Naive thymus-derived CD8-positive, alpha-beta T cell (primary cell): ENCODE measurements at regions not wholly inside any gene's neighbourhood (a gene's known extent, or its start where the extent isn't known, plus 50 kb on each side); places are given as distances from the start of the nearest gene placed in this dataset.

Experiments
- ATAC-seq, 2 donors: fragments of 150-1000 bp; cut with Tn5 transposase in 1 of 2; sonication (Bioruptor Pico), chemical (Tn5 transposase) in 1 of 2; 1 replicate in 1 of 2; 2 replicates in 1 of 2; pipeline ENCODE4 v1.10.0; 2021; ENCODE audit warnings: mild to moderate bottlenecking in 2 of 2, moderate library complexity in 2 of 2
- POLR2A ChIA-PET: fragments of 350-600 bp; sonication (Branson Sonifier 250); formaldehyde crosslinking; loops from one replicate; lab custom pipeline; 2021; ENCODE audit warnings: antibody characterized with exemption; lab: Charles Lee
- DNase-seq, 10 donors: peaks; one replicate each; pipeline versions ENCODE4 v3.0.0 to v3.0.0-alpha.2; 2020 to 2022
- H3K27ac Mint-ChIP-seq, 10 donors: one replicate each; pipeline ENCODE4 v1.8.0; 2020 to 2022; ENCODE audit warnings: mild to moderate bottlenecking in 10 of 10, mixed read lengths in 10 of 10, moderate library complexity in 4 of 10, inconsistent platforms in 1 of 10
- H3K27me3 Mint-ChIP-seq, 5 donors: one replicate each; pipeline ENCODE4 v1.8.0; 2021 to 2022; ENCODE audit warnings: mixed read lengths in 5 of 5
- H3K36me3 Mint-ChIP-seq, 3 donors: one replicate each; pipeline ENCODE4 v1.8.0; 2020 to 2022; ENCODE audit warnings: mixed read lengths in 3 of 3, mild to moderate bottlenecking in 2 of 3, inconsistent platforms in 1 of 3
- H3K4me1 Mint-ChIP-seq, 4 donors: one replicate each; pipeline ENCODE4 v1.8.0; 2021 to 2022; ENCODE audit warnings: mixed read lengths in 4 of 4
- H3K4me3 Mint-ChIP-seq, 10 donors: one replicate each; pipeline ENCODE4 v1.8.0; 2020 to 2022; ENCODE audit warnings: mild to moderate bottlenecking in 10 of 10, mixed read lengths in 10 of 10, moderate library complexity in 6 of 10, inconsistent platforms in 1 of 10
- H3K9me3 Mint-ChIP-seq, 9 donors: one replicate each; pipeline ENCODE4 v1.8.0; 2020 to 2022; ENCODE audit warnings: mixed read lengths in 9 of 9, mild to moderate bottlenecking in 3 of 9, inconsistent platforms in 1 of 9, moderate library complexity in 1 of 9

DNA sequence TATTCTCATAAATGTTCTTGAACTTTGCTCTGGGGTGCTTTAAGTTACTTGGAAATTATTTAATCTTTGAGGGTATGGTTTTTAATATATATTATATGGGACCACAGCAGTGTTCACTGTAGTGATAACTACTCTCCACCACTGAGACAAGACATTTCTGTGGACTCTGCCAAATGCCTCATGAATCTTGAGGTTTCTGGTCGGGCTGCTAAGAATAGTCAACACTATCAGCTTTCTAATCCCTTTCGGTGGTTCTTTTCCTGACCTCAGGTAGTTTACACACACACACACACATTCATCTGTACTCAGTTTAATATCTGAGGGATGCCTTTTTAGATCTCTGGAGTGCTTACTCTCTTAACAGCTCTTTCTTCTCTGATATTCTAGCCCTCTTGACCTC is 500.7 kb downstream of the MAFB start:
- H3K4me3 Mint-ChIP-seq: no peak overlapping the region
- no peaks in the 10 kb centered on the region for H3K4me1 Mint-ChIP-seq
- no peak overlapping the region for H3K27ac Mint-ChIP-seq
- no peaks in the 10 kb centered on the region for H3K36me3 Mint-ChIP-seq
- no peak for DNase-seq
- H3K27me3 Mint-ChIP-seq: peaks cover 8 to 35% (median 11%) of the 10 kb centered on the region in 5 donors
- no peaks in the 10 kb centered on the region for H3K9me3 Mint-ChIP-seq
- POLR2A ChIA-PET: no interaction called here
- ATAC-seq: no peak

GRCh38 chr20:40186826-40187225 is 502.2 kb downstream of the MAFB start:
- DNase-seq (no peak), ATAC-seq (no peak)
- POLR2A ChIA-PET: no interaction called here
- no peak overlapping the region for H3K4me3 Mint-ChIP-seq
- no peaks in the 10 kb centered on the region for H3K36me3 Mint-ChIP-seq
- H3K27ac Mint-ChIP-seq: no peak overlapping the region
- H3K27me3 Mint-ChIP-seq: peaks cover 7 to 32% (median 10%) of the 10 kb centered on the region in 5 donors
- no peaks in the 10 kb centered on the region for H3K4me1 Mint-ChIP-seq
- H3K9me3 Mint-ChIP-seq: no peaks in the 10 kb centered on the region

GRCh38 chr20:40181676-40182075 is 507.4 kb downstream of the MAFB start:
- POLR2A ChIA-PET: no interaction called here
- peaks cover 0 to 4% (median 0%) of the 10 kb centered on the region in 9 donors for H3K9me3 Mint-ChIP-seq
- no peak for ATAC-seq
- peaks cover 0 to 6% (median 0%) of the 10 kb centered on the region in 5 donors for H3K27me3 Mint-ChIP-seq
- no peak for DNase-seq
- no peaks in the 10 kb centered on the region for H3K4me1 Mint-ChIP-seq
- H3K36me3 Mint-ChIP-seq: no peaks in the 10 kb centered on the region
- no peak overlapping the region for H3K4me3 Mint-ChIP-seq
- H3K27ac Mint-ChIP-seq: no peak overlapping the region

- no peaks in the 10 kb centered on the region for H3K36me3 Mint-ChIP-seq
- H3K9me3 Mint-ChIP-seq: peaks cover 0 to 4% (median 0%) of the 10 kb centered on the region in 9 donors
- DNase-seq: no peak
- H3K4me1 Mint-ChIP-seq: no peaks in the 10 kb centered on the region
- no peak for ATAC-seq
- POLR2A ChIA-PET: no interaction called here
- no peak overlapping the region for H3K27ac Mint-ChIP-seq
- H3K27me3 Mint-ChIP-seq: peaks cover 3 to 33% (median 17%) of the 10 kb centered on the region in 5 donors
- no peak overlapping the region for H3K4me3 Mint-ChIP-seq
Observed at GRCh38 chr20:40176098-40176841, 512.8 kb downstream of the MAFB start.

DNA sequence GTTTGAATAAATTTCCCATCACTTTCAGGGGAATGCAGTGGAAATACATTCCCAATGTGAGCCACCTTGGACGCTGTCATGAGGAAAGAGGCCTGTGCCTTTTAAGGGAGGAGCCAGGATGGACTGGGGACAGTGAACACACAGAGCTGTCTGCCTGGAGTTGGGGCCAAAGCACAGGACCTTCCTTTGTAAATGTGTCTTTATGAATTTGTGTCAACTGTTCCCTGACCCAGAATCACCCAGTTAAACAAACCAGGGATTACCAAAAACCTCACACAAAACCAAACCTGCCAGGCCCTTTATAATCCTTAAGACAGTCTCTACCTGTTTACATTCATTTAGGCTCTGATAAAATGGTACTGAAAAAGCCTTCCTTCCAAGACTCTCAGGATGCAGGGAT is 513.7 kb downstream of the MAFB start:
- DNase-seq: no peak
- H3K27ac Mint-ChIP-seq: no peak overlapping the region
- POLR2A ChIA-PET: no interaction called here
- H3K36me3 Mint-ChIP-seq: no peaks in the 10 kb centered on the region
- H3K4me3 Mint-ChIP-seq: no peak overlapping the region
- H3K4me1 Mint-ChIP-seq: no peaks in the 10 kb centered on the region
- ATAC-seq: no peak
- H3K27me3 Mint-ChIP-seq: peaks cover 3 to 33% (median 17%) of the 10 kb centered on the region in 5 donors
- H3K9me3 Mint-ChIP-seq: peaks cover 0 to 4% (median 0%) of the 10 kb centered on the region in 9 donors

DNA sequence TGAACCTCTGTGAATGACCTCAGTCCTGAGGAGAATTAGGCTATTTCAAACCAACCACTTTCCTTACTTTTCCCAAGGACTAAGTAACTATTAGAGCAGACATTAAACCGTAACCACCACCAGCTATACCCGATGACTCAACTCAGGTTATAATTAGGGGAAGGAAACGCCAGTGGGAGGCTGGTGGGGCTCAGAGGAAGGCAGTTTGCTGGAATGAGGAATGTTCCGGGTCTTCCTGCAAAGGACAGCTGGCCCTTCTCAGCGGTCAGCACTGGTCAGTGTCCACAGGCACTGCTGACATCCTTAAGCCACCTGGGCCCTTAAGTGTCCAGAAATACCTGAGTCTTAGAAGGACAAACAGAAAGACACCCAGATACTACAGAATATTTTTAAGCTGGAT is 515.2 kb downstream of the MAFB start:
- peaks cover 0 to 4% (median 0%) of the 10 kb centered on the region in 9 donors for H3K9me3 Mint-ChIP-seq
- DNase-seq (no peak), ATAC-seq (no peak)
- H3K4me3 Mint-ChIP-seq: no peak overlapping the region
- H3K27ac Mint-ChIP-seq: no peak overlapping the region
- no peaks in the 10 kb centered on the region for H3K36me3 Mint-ChIP-seq
- H3K4me1 Mint-ChIP-seq: no peaks in the 10 kb centered on the region
- POLR2A ChIA-PET: no interaction called here
- peaks cover 3 to 33% (median 16%) of the 10 kb centered on the region in 5 donors for H3K27me3 Mint-ChIP-seq

DNA sequence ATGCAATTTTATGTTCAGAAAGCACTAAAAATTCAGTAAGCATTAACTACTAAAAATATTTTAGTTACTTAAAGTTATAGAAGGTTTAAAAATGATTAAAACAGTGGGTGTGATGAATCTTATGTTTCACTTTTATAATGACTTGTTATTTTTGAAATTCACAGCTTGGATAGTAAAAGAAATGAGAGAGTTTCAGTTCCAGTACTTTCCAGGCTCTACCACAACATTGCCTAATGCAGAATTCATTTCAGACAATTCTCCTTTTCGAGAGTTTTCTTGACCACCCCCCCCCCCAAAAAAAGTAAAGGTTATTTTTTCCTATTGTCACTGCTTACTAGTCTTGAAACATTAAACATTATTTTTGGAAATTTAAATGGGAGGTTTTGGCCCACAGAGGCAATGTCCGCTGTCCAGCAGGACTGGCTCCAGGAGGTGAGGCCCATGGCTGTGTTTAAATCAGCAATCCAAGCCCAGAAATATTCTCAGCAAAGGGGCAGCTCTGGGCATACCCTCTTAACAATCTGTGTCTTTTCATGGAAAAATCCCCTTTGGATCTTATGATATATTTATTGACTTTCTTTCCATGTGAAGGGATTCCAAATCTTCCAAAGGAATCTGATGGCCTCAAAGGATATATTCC is 519.9 kb downstream of the MAFB start:
- Mint-ChIP-seq H3K27me3 (peaks cover 0 to 17% (median 7%) of the 10 kb centered on the region in 5 donors), H3K27ac (no peak overlapping the region), H3K9me3 (peaks cover 0 to 2% (median 0%) of the 10 kb centered on the region in 9 donors), H3K4me3 (no peak overlapping the region), H3K36me3 (no peaks in the 10 kb centered on the region), H3K4me1 (no peaks in the 10 kb centered on the region)
- no peak for DNase-seq
- POLR2A ChIA-PET: no interaction called here
- ATAC-seq: no peak

DNA sequence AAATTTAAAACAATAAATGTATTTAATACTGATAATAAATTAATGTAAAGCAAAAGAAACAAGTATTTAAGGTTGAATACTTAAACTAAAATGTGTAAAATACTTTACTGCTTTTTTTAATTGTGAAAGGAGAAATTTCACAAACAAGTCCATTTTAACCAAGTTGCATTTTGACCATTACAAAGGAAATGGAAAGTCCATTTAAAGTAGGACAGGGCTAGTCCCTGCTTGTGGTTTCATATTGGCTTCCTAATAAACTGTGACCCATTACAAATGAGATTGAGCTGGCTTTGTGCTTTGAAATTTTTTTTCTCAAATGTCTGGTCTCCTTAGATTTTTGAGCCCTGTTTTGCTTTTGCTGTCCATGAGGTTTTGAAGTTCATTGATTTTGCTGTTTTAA is 527.6 kb downstream of the MAFB start:
- Mint-ChIP-seq H3K4me1 (no peaks in the 10 kb centered on the region), H3K27me3 (peaks cover 0 to 2% (median 0%) of the 10 kb centered on the region in 5 donors), H3K4me3 (no peak overlapping the region), H3K9me3 (no peaks in the 10 kb centered on the region), H3K27ac (no peak overlapping the region), H3K36me3 (no peaks in the 10 kb centered on the region)
- no peak for ATAC-seq
- POLR2A ChIA-PET: no interaction called here
- DNase-seq: no peak

- Mint-ChIP-seq H3K27ac (no peak overlapping the region), H3K27me3 (peaks cover 0 to 2% (median 0%) of the 10 kb centered on the region in 5 donors), H3K4me1 (no peaks in the 10 kb centered on the region), H3K4me3 (no peak overlapping the region), H3K9me3 (no peaks in the 10 kb centered on the region), H3K36me3 (no peaks in the 10 kb centered on the region)
- ATAC-seq: no peak
- DNase-seq: no peak
- POLR2A ChIA-PET: no interaction called here
Observed at GRCh38 chr20:40160097-40160550, 528.9 kb downstream of the MAFB start.

DNA sequence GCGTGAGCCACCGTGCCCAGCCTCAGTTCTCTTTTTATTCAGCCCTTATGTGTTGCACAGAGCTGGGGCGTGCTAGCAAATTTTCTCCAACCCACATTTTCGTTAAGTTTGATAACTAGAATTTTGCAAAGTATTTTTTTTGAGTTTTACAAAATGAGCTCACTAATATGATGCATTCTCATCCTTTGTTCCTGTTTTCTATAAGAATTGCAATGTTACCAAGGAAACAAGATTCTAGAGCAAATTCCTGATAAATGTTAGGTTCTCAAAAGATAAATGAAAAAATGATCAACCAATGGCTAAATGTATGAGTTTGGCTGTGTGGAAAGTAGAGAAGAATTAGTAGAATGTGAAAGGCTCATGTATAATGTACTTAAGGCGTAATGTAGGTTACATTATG is 529.8 kb downstream of the MAFB start:
- no peaks in the 10 kb centered on the region for H3K36me3 Mint-ChIP-seq

GRCh38 chr20:40156600-40157317 is 532.3 kb downstream of the MAFB start:
- Mint-ChIP-seq H3K36me3 (no peaks in the 10 kb centered on the region), H3K27me3 (peaks cover 5 to 13% (median 7%) of the 10 kb centered on the region in 5 donors), H3K4me1 (no peaks in the 10 kb centered on the region), H3K9me3 (no peaks in the 10 kb centered on the region), H3K4me3 (no peak overlapping the region), H3K27ac (no peak overlapping the region)
- no peak for ATAC-seq
- no peak for DNase-seq
- POLR2A ChIA-PET: no interaction called here

More for the DNA sequence above, 529.8 kb downstream of the MAFB start:
- Mint-ChIP-seq H3K27ac (no peak overlapping the region), H3K27me3 (peaks cover 0 to 4% (median 2%) of the 10 kb centered on the region in 5 donors), H3K4me1 (no peaks in the 10 kb centered on the region), H3K4me3 (no peak overlapping the region), H3K9me3 (no peaks in the 10 kb centered on the region)
- POLR2A ChIA-PET: no interaction called here
- DNase-seq: no peak
- no peak for ATAC-seq

GRCh38 chr20:40154514-40154913 is 534.5 kb downstream of the MAFB start:
- Mint-ChIP-seq H3K4me1 (no peaks in the 10 kb centered on the region), H3K27me3 (peaks cover 6 to 20% (median 13%) of the 10 kb centered on the region in 5 donors), H3K9me3 (no peaks in the 10 kb centered on the region), H3K4me3 (no peak overlapping the region), H3K36me3 (no peaks in the 10 kb centered on the region), H3K27ac (no peak overlapping the region)
- ATAC-seq: no peak
- no peak for DNase-seq
- POLR2A ChIA-PET: no interaction called here

GRCh38 chr20:40148886-40149285 is 540.1 kb downstream of the MAFB start:
- H3K9me3 Mint-ChIP-seq: peaks cover 0 to 5% (median 0%) of the 10 kb centered on the region in 9 donors
- DNase-seq: no peak

More at GRCh38 chr20:40148886-40149285, 540.1 kb downstream of the MAFB start:
- peaks cover 7 to 40% (median 14%) of the 10 kb centered on the region in 5 donors for H3K27me3 Mint-ChIP-seq
- no peak for ATAC-seq
- POLR2A ChIA-PET: no interaction called here
- H3K4me3 Mint-ChIP-seq: no peak overlapping the region
- H3K4me1 Mint-ChIP-seq: no peaks in the 10 kb centered on the region
- no peaks in the 10 kb centered on the region for H3K36me3 Mint-ChIP-seq
- no peak overlapping the region for H3K27ac Mint-ChIP-seq
